ENCODE measurements at regions not wholly inside any gene's neighbourhood (a gene's known extent, or its start where the extent isn't known, plus 50 kb on each side); places are given as distances from the start of the nearest gene placed in this dataset.

- Histone ChIP-seq H3K4me1 (ENCODE audit: low read length) (no peaks in the 10 kb centered on the region), H3K36me3 (replicated peaks; ENCODE audit: low read depth, low read length) (no peaks in the 10 kb centered on the region), H3K9ac (ENCODE audit: low read length) (no peak overlapping the region), H3K27me3 (ENCODE audit: low read depth, low read length) (0 out of 2 replicates have a peak, but pooled peaks cover 8% of the 10 kb centered on the region), H3K79me2 (ENCODE audit: low read length) (no peaks in the 10 kb centered on the region), H3K4me2 (ENCODE audit: low read length) (no peak overlapping the region), H2AFZ (ENCODE audit: low read depth, low read length) (no peak overlapping the region), H3K9me3 (ENCODE audit: insufficient read depth, low read length) (no peaks in the 10 kb centered on the region), H3K27ac (ENCODE audit: low read length) (no peak overlapping the region), H4K20me1 (ENCODE audit: insufficient read depth, low read length) (no peaks in the 10 kb centered on the region), H3K4me3 (ENCODE audit: low read length) (no peak overlapping the region)
- no peak for TF ChIP-seq EZH2phosphoT487 (IDR thresholded peaks at IDR 0.05; ENCODE audit: low read depth)
- TF ChIP-seq CTCF (IDR thresholded peaks at IDR 0.05; ENCODE audit: low read depth, low read length) = no peak
Observed at GRCh38 chr16:7089751-7090150, 242.9 kb upstream of the RBFOX1 start.

GRCh38 chr16:7088711-7089110, 243.9 kb upstream of the RBFOX1 start:
- Histone ChIP-seq H3K9me3 (ENCODE audit: insufficient read depth, low read length) (no peaks in the 10 kb centered on the region), H3K27ac (ENCODE audit: low read length) (no peak overlapping the region), H4K20me1 (ENCODE audit: insufficient read depth, low read length) (no peaks in the 10 kb centered on the region), H2AFZ (ENCODE audit: low read depth, low read length) (no peak overlapping the region), H3K4me3 (ENCODE audit: low read length) (no peak overlapping the region), H3K36me3 (replicated peaks; ENCODE audit: low read depth, low read length) (no peaks in the 10 kb centered on the region), H3K4me2 (ENCODE audit: low read length) (no peak overlapping the region), H3K9ac (ENCODE audit: low read length) (no peak overlapping the region), H3K27me3 (ENCODE audit: low read depth, low read length) (0 out of 2 replicates have a peak, but pooled peaks cover 8% of the 10 kb centered on the region), H3K79me2 (ENCODE audit: low read length) (no peaks in the 10 kb centered on the region), H3K4me1 (ENCODE audit: low read length) (no peaks in the 10 kb centered on the region)
- TF ChIP-seq EZH2phosphoT487 (IDR thresholded peaks at IDR 0.05; ENCODE audit: low read depth) (no peak), CTCF (IDR thresholded peaks at IDR 0.05; ENCODE audit: low read depth, low read length) (no peak)

- no peaks in the 10 kb centered on the region for H3K79me2 ChIP-seq (ENCODE audit: low read length)
- no peak overlapping the region for H2AFZ ChIP-seq (ENCODE audit: low read depth, low read length)
- H3K36me3 ChIP-seq (replicated peaks; ENCODE audit: low read depth, low read length) = no peaks in the 10 kb centered on the region
- no peak for TF ChIP-seq CTCF (IDR thresholded peaks at IDR 0.05; ENCODE audit: low read depth, low read length)
- no peak for TF ChIP-seq EZH2phosphoT487 (IDR thresholded peaks at IDR 0.05; ENCODE audit: low read depth)
- H3K4me1 ChIP-seq (ENCODE audit: low read length) = no peaks in the 10 kb centered on the region
- H3K9ac ChIP-seq (ENCODE audit: low read length) = no peak overlapping the region
- no peaks in the 10 kb centered on the region for H3K9me3 ChIP-seq (ENCODE audit: insufficient read depth, low read length)
- 0 out of 2 replicates have a peak, but pooled peaks cover 8% of the 10 kb centered on the region for H3K27me3 ChIP-seq (ENCODE audit: low read depth, low read length)
- H3K27ac ChIP-seq (ENCODE audit: low read length) = no peak overlapping the region
- H3K4me3 ChIP-seq (ENCODE audit: low read length) = no peak overlapping the region
- H3K4me2 ChIP-seq (ENCODE audit: low read length) = no peak overlapping the region
- H4K20me1 ChIP-seq (ENCODE audit: insufficient read depth, low read length) = no peaks in the 10 kb centered on the region
Observed at GRCh38 chr16:7086822-7087616, 245.6 kb upstream of the RBFOX1 start.

- Histone ChIP-seq H3K4me2 (ENCODE audit: low read length) (no peak overlapping the region), H3K27ac (ENCODE audit: low read length) (no peak overlapping the region), H3K36me3 (replicated peaks; ENCODE audit: low read depth, low read length) (no peaks in the 10 kb centered on the region), H3K4me3 (ENCODE audit: low read length) (no peak overlapping the region), H3K79me2 (ENCODE audit: low read length) (no peaks in the 10 kb centered on the region), H4K20me1 (ENCODE audit: insufficient read depth, low read length) (no peaks in the 10 kb centered on the region), H2AFZ (ENCODE audit: low read depth, low read length) (no peak overlapping the region), H3K9me3 (ENCODE audit: insufficient read depth, low read length) (no peaks in the 10 kb centered on the region), H3K9ac (ENCODE audit: low read length) (no peak overlapping the region), H3K4me1 (ENCODE audit: low read length) (no peaks in the 10 kb centered on the region), H3K27me3 (ENCODE audit: low read depth, low read length) (0 out of 2 replicates have a peak, but pooled peaks cover 8% of the 10 kb centered on the region)
- TF ChIP-seq EZH2phosphoT487 (IDR thresholded peaks at IDR 0.05; ENCODE audit: low read depth) = no peak
- TF ChIP-seq CTCF (IDR thresholded peaks at IDR 0.05; ENCODE audit: low read depth, low read length) = no peak
Observed at GRCh38 chr16:7085776-7086175, 246.9 kb upstream of the RBFOX1 start.
